GM18505 (cell line): ENCODE measurements at regions not wholly inside any gene's neighbourhood (a gene's known extent, or its start where the extent isn't known, plus 50 kb on each side); places are given as distances from the start of the nearest gene placed in this dataset.

Experiments
- ATAC-seq: cut with Tn5 transposase; IDR thresholded peaks from one replicate; pipeline ENCODE4 v1.9.1; 2021; ENCODE audit not compliant: unreplicated experiment
- POLR2A ChIP-seq: IDR thresholded peaks from 4 replicates; pipeline ENCODE4 v1.6.1; 2011; ENCODE audit warnings: borderline replicate concordance; ENCODE audit not compliant: insufficient read depth, insufficient read length; ENCODE audit errors: extremely low read depth

DNA sequence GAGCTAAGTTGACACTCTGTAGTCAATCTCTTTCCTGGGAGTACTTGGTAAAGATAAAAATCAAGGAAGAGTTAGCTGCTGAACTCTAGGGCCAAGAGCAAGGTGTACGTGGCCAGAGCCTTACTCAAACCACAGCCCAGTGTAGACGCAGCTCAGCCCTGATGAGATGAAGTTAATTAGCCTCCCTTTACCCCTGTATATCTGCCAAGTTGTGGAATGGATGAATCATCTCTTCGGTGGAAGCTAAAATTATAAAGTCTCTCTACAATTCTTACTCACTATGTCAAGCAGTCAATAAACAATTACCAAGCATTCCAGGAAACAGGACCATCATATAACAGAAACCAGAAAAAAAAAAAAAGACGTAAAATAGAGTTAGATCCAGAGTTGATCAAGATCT, 146.9 kb upstream of the UFM1 start:
- TF ChIP-seq POLR2A = no peak
- no peak for ATAC-seq

DNA sequence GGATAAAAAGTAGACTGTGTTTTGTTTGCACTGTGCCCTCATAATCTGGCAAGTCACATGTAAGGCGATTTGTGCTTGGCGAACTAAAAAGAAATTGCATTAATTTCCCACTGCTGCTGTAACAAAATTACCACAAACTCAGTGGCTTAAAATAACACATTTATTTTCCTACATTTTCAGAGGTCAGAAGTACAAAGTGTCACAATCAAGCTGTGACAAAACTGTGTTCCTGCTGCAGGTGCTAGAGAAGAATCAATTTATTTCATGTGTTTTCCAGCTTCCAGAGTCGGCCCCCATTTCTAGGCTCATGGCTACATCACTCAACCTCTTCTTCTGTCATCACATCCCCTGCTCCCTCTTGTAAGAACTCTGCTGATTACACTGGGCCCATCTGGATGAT, 158.6 kb upstream of the UFM1 start:
- ATAC-seq = no peak

GRCh38 chr13:38180670-38181069, 169.0 kb upstream of the UFM1 start:
- ATAC-seq = peak; percentile 69
- TF ChIP-seq POLR2A = no peak

More for the DNA sequence above, 158.6 kb upstream of the UFM1 start:
- no peak for TF ChIP-seq POLR2A

GRCh38 chr13:38180126-38180525, 169.5 kb upstream of the UFM1 start:
- no peak for TF ChIP-seq POLR2A
- ATAC-seq = no peak

GRCh38 chr13:38176664-38177063, 173.0 kb upstream of the UFM1 start:
- no peak for ATAC-seq
- no peak for TF ChIP-seq POLR2A

DNA sequence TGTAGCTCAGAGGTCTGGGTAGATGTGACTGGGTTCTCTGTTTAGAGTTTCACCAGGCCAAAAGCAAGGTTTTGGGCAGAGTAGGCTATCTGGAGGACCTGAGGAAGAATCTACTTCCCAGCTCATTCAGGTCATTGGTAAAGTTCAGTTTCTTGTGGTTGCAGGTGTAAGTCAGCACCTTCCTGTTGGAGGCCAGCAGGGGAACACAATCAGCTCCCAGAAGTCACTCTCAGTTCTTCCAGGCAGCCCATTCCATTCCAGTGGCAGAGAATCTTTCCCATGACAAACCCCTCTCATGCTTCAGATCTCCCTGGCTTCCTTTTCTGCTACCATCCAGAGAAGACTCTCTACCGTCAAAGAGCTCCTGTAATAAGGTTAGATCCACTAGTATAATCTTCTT, 176.2 kb upstream of the UFM1 start:
- no peak for TF ChIP-seq POLR2A
- ATAC-seq = no peak

DNA sequence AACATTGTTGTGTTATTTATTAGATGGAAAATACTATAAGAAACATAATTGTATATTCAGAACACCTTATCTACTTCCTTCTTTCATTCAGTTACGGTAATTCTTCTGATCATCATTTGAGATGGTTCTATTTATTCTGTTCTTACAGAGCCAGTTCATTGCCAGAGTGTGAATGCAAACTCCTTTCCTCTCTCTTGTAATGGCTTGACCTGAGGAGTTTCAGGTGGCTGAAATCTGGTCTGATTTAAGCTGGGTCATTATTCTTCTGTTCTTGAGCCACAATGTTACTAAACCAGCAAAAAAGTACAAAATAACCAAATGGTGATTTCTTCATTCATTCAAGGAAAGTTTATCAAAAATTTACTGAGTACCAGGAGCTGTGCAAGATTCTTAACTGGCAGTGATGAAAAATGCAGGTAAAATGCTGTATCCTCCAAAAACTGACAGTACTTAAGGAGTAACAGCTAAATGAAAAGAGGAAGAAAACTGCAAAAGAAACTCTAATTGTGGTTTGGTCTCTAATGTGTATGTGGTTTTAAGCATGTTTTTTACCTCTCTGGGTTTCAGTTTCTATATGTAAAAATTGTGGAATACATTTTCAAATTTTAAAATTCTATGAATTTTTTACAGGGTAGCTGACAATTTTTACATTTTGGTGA, 182.4 kb upstream of the UFM1 start:
- peak; percentile 98 for ATAC-seq
- TF ChIP-seq POLR2A = no peak

DNA sequence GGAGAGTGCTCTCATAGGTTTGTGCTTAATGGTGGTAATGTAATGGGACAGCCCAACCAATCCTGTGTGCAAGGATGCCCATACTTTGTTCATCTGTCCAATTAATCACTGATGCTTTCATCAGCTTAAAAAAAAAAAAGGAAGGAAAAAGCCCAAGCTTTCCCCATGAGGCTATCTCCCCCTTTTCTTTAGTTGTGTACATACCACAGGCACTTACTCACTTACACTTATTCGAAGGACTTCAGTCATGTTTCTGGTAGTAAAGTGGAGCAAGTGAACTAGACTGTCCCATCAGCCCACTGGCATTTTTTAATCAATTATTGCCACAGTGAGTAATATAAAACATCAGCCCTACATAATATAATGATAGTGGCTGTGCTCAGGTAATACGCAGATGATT, 183.5 kb upstream of the UFM1 start:
- ATAC-seq = no peak

GRCh38 chr13:38160131-38160530, 189.5 kb upstream of the UFM1 start:
- ATAC-seq = no peak
- TF ChIP-seq POLR2A = no peak

More for the DNA sequence above, 183.5 kb upstream of the UFM1 start:
- TF ChIP-seq POLR2A = no peak

- no peak for ATAC-seq
- no peak for TF ChIP-seq POLR2A
These were observed 189.9 kb upstream of the UFM1 start for GRCh38 chr13:38159710-38160109.

DNA sequence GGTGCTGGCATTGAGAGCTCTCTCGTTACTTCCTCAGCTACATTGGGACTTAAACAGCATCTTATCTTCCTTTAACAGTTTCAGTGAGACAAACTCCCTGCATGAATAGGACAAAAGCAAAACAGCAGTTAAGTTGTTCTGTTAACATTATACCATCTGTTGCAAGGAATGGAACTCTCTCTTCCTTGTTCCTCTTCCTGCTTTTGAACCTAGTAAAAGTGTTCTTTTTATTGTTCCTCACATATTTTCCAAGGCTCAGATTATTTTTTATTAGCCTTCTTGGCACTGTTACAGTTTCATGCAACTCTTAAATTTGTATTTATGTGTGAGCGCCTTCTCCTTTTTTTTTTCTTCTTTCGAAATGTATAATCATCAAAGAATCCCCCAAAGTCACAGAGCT, 202.6 kb upstream of the UFM1 start:
- no peak for TF ChIP-seq POLR2A
- ATAC-seq = no peak

GRCh38 chr13:38141792-38142191, 207.9 kb upstream of the UFM1 start:
- no peak for TF ChIP-seq POLR2A
- no peak for ATAC-seq

- ATAC-seq = no peak
- TF ChIP-seq POLR2A = no peak
These were observed 214.1 kb upstream of the UFM1 start for GRCh38 chr13:38135592-38135991.

DNA sequence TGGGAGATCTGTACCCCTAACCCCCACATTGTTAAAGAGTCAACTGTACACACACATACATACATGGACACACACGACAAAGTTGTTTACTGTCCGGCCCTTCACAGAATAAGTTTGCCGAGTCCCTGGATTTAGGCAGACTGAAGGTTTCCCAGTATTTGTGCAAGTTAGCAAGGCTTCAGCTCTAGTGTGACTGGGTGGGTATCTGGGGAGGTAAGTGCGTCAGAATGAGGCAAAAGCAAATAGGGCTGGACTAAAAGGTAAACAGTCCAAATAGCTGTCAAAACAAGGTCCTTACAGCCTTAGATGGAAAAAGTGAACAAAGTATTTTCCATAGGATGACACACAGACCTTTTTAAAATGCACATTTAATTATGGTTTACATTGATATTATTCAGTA, 228.4 kb upstream of the UFM1 start:
- ATAC-seq = no peak
- no peak for TF ChIP-seq POLR2A

- no peak for ATAC-seq
- no peak for TF ChIP-seq POLR2A
These were observed 234.3 kb upstream of the TRPC4 start for GRCh38 chr13:38103851-38104250.

GRCh38 chr13:38099751-38100150, 230.2 kb upstream of the TRPC4 start:
- no peak for ATAC-seq
- TF ChIP-seq POLR2A = no peak

GRCh38 chr13:38093425-38093824, 223.9 kb upstream of the TRPC4 start:
- no peak for ATAC-seq
- no peak for TF ChIP-seq POLR2A
